ENCODE measurements at regions not wholly inside any gene's neighbourhood (a gene's known extent, or its start where the extent isn't known, plus 50 kb on each side); places are given as distances from the start of the nearest gene placed in this dataset.
"Not testable (repeated sequence)": the region's sequence is repeated elsewhere in the genome, so short reads cannot be mapped to it uniquely, and the experiment has no call there.

GRCh38 chr9:92203887-92204286 lies 88.7 kb upstream of the SPTLC1 start:
- not testable (repeated sequence) for H3K36me3 ChIP-seq (ENCODE audit: insufficient read depth, low read length)

GRCh38 chr9:92198237-92198636 lies 83.0 kb upstream of the SPTLC1 start:
- H3K27ac ChIP-seq (ENCODE audit: low read depth, low read length); H3K79me2 ChIP-seq (ENCODE audit: control insufficient read depth, insufficient read depth, low read length, unreplicated experiment); H3K27me3 ChIP-seq (ENCODE audit: insufficient read depth, low read length): not testable (repeated sequence)

More at GRCh38 chr9:92203887-92204286, 88.7 kb upstream of the SPTLC1 start:
- H3K4me3 ChIP-seq (ENCODE audit: low read depth, low read length); H3K27me3 ChIP-seq (ENCODE audit: insufficient read depth, low read length); H3K79me2 ChIP-seq (ENCODE audit: control insufficient read depth, insufficient read depth, low read length, unreplicated experiment); H3K4me1 ChIP-seq (ENCODE audit: control insufficient read depth, insufficient read depth, low read length, unreplicated experiment); H2AFZ ChIP-seq (ENCODE audit: low read length, unreplicated experiment); H3K27ac ChIP-seq (ENCODE audit: low read depth, low read length): not testable (repeated sequence)

GRCh38 chr9:92196909-92197308 lies 81.7 kb upstream of the SPTLC1 start:
- H3K36me3 ChIP-seq (ENCODE audit: insufficient read depth, low read length), result no peaks in the 10 kb centered on the region
- no peaks in the 10 kb centered on the region for H3K27me3 ChIP-seq (ENCODE audit: insufficient read depth, low read length)
- no peak overlapping the region for H2AFZ ChIP-seq (ENCODE audit: low read length, unreplicated experiment)
- H3K27ac ChIP-seq (ENCODE audit: low read depth, low read length), result no peak overlapping the region
- no peaks in the 10 kb centered on the region for H3K79me2 ChIP-seq (ENCODE audit: control insufficient read depth, insufficient read depth, low read length, unreplicated experiment)
- no peak overlapping the region for H3K4me3 ChIP-seq (ENCODE audit: low read depth, low read length)
- no peaks in the 10 kb centered on the region for H3K4me1 ChIP-seq (ENCODE audit: control insufficient read depth, insufficient read depth, low read length, unreplicated experiment)

More at GRCh38 chr9:92198237-92198636, 83.0 kb upstream of the SPTLC1 start:
- not testable (repeated sequence) for H3K4me1 ChIP-seq (ENCODE audit: control insufficient read depth, insufficient read depth, low read length, unreplicated experiment); H3K4me3 ChIP-seq (ENCODE audit: low read depth, low read length); H3K36me3 ChIP-seq (ENCODE audit: insufficient read depth, low read length); H2AFZ ChIP-seq (ENCODE audit: low read length, unreplicated experiment)

GRCh38 chr9:92196400-92196799 lies 81.2 kb upstream of the SPTLC1 start:
- Histone ChIP-seq H2AFZ (ENCODE audit: low read length, unreplicated experiment) (no peak overlapping the region), H3K79me2 (ENCODE audit: control insufficient read depth, insufficient read depth, low read length, unreplicated experiment) (no peaks in the 10 kb centered on the region), H3K27me3 (ENCODE audit: insufficient read depth, low read length) (no peaks in the 10 kb centered on the region), H3K4me1 (ENCODE audit: control insufficient read depth, insufficient read depth, low read length, unreplicated experiment) (no peaks in the 10 kb centered on the region), H3K36me3 (ENCODE audit: insufficient read depth, low read length) (no peaks in the 10 kb centered on the region), H3K27ac (ENCODE audit: low read depth, low read length) (no peak overlapping the region), H3K4me3 (ENCODE audit: low read depth, low read length) (no peak overlapping the region)

- Histone ChIP-seq H3K79me2 (ENCODE audit: control insufficient read depth, insufficient read depth, low read length, unreplicated experiment) (no peaks in the 10 kb centered on the region), H3K36me3 (ENCODE audit: insufficient read depth, low read length) (no peaks in the 10 kb centered on the region), H3K4me3 (ENCODE audit: low read depth, low read length) (no peak overlapping the region), H3K4me1 (ENCODE audit: control insufficient read depth, insufficient read depth, low read length, unreplicated experiment) (no peaks in the 10 kb centered on the region), H3K27me3 (ENCODE audit: insufficient read depth, low read length) (0 out of 2 replicates have a peak, but pooled peaks cover 3% of the 10 kb centered on the region), H3K27ac (ENCODE audit: low read depth, low read length) (no peak overlapping the region), H2AFZ (ENCODE audit: low read length, unreplicated experiment) (no peak overlapping the region)
Observed at GRCh38 chr9:92191801-92192200, 76.6 kb upstream of the SPTLC1 start.

GRCh38 chr9:92190536-92190790 lies 75.2 kb upstream of the SPTLC1 start:
- Histone ChIP-seq H3K36me3 (ENCODE audit: insufficient read depth, low read length) (no peaks in the 10 kb centered on the region), H3K27me3 (ENCODE audit: insufficient read depth, low read length) (0 out of 2 replicates have a peak, but pooled peaks cover 3% of the 10 kb centered on the region), H3K4me3 (ENCODE audit: low read depth, low read length) (no peak overlapping the region), H3K79me2 (ENCODE audit: control insufficient read depth, insufficient read depth, low read length, unreplicated experiment) (no peaks in the 10 kb centered on the region), H2AFZ (ENCODE audit: low read length, unreplicated experiment) (no peak overlapping the region), H3K27ac (ENCODE audit: low read depth, low read length) (no peak overlapping the region), H3K4me1 (ENCODE audit: control insufficient read depth, insufficient read depth, low read length, unreplicated experiment) (no peaks in the 10 kb centered on the region)

GRCh38 chr9:92189782-92190535 lies 74.7 kb upstream of the SPTLC1 start:
- H3K79me2 ChIP-seq (ENCODE audit: control insufficient read depth, insufficient read depth, low read length, unreplicated experiment), result no peaks in the 10 kb centered on the region
- no peaks in the 10 kb centered on the region for H3K4me1 ChIP-seq (ENCODE audit: control insufficient read depth, insufficient read depth, low read length, unreplicated experiment)
- H3K27ac ChIP-seq (ENCODE audit: low read depth, low read length), result no peak overlapping the region
- H3K4me3 ChIP-seq (ENCODE audit: low read depth, low read length), result no peak overlapping the region
- 0 out of 2 replicates have a peak, but pooled peaks cover 3% of the 10 kb centered on the region for H3K27me3 ChIP-seq (ENCODE audit: insufficient read depth, low read length)
- H3K36me3 ChIP-seq (ENCODE audit: insufficient read depth, low read length), result no peaks in the 10 kb centered on the region
- H2AFZ ChIP-seq (ENCODE audit: low read length, unreplicated experiment), result no peak overlapping the region

- no peak overlapping the region for H2AFZ ChIP-seq (ENCODE audit: low read length, unreplicated experiment)
- H3K79me2 ChIP-seq (ENCODE audit: control insufficient read depth, insufficient read depth, low read length, unreplicated experiment), result no peaks in the 10 kb centered on the region
- H3K36me3 ChIP-seq (ENCODE audit: insufficient read depth, low read length), result no peaks in the 10 kb centered on the region
- H3K4me1 ChIP-seq (ENCODE audit: control insufficient read depth, insufficient read depth, low read length, unreplicated experiment), result no peaks in the 10 kb centered on the region
- 0 out of 2 replicates have a peak, but pooled peaks cover 3% of the 10 kb centered on the region for H3K27me3 ChIP-seq (ENCODE audit: insufficient read depth, low read length)
- no peak overlapping the region for H3K4me3 ChIP-seq (ENCODE audit: low read depth, low read length)
- H3K27ac ChIP-seq (ENCODE audit: low read depth, low read length), result no peak overlapping the region
Observed at GRCh38 chr9:92188969-92189781, 74.0 kb upstream of the SPTLC1 start.

GRCh38 chr9:92187989-92188714 lies 72.9 kb upstream of the SPTLC1 start:
- Histone ChIP-seq H3K79me2 (ENCODE audit: control insufficient read depth, insufficient read depth, low read length, unreplicated experiment) (no peaks in the 10 kb centered on the region), H3K4me3 (ENCODE audit: low read depth, low read length) (no peak overlapping the region), H3K27ac (ENCODE audit: low read depth, low read length) (no peak overlapping the region), H3K27me3 (ENCODE audit: insufficient read depth, low read length) (0 out of 2 replicates have a peak, but pooled peaks cover 3% of the 10 kb centered on the region), H3K36me3 (ENCODE audit: insufficient read depth, low read length) (no peaks in the 10 kb centered on the region), H3K4me1 (ENCODE audit: control insufficient read depth, insufficient read depth, low read length, unreplicated experiment) (no peaks in the 10 kb centered on the region), H2AFZ (ENCODE audit: low read length, unreplicated experiment) (no peak overlapping the region)

GRCh38 chr9:92187390-92187789 lies 72.2 kb upstream of the SPTLC1 start:
- Histone ChIP-seq H3K36me3 (ENCODE audit: insufficient read depth, low read length) (no peaks in the 10 kb centered on the region), H3K27ac (ENCODE audit: low read depth, low read length) (no peak overlapping the region), H3K4me3 (ENCODE audit: low read depth, low read length) (no peak overlapping the region), H2AFZ (ENCODE audit: low read length, unreplicated experiment) (no peak overlapping the region), H3K79me2 (ENCODE audit: control insufficient read depth, insufficient read depth, low read length, unreplicated experiment) (no peaks in the 10 kb centered on the region), H3K27me3 (ENCODE audit: insufficient read depth, low read length) (0 out of 2 replicates have a peak, but pooled peaks cover 3% of the 10 kb centered on the region), H3K4me1 (ENCODE audit: control insufficient read depth, insufficient read depth, low read length, unreplicated experiment) (no peaks in the 10 kb centered on the region)
